ENCODE measurements at regions not wholly inside any gene's neighbourhood (a gene's known extent, or its start where the extent isn't known, plus 50 kb on each side); places are given as distances from the start of the nearest gene placed in this dataset.
"Not testable (repeated sequence)": the region's sequence is repeated elsewhere in the genome, so short reads cannot be mapped to it uniquely, and the experiment has no call there.

DNA sequence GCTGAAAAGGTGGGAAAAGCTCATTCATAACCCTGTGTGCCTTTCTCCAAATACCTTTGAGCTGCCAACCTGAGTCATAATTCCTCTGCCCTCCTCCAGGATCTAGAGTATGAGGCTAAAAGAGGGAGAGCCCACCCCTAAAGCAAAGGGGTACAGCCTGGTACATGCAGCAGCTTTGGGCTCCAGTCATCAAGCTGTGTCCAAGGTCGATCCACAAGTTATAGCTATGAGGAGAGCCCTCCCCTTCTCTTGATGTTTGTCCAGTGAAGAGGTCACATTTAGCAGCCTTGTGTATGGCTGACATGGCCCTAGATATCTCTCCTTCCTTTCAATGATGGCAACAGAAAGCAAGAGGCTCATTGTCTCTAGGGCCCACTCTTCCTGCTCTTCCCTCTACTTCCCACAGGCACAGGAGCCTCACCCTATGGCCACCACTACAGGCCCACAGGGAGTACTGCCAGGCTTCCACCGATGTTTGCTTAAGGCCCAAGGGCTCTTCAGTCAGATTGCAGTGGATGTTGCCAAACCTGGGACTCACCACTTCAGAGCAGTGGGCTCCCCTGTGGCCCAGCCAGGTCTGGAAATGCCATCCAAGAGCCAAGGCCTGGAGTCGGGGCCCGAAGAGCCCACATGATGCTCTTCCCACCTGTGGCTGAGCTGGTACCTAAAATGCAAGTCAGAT, 176.8 kb downstream of the CD83 start:
- DNase-seq (ENCODE audit: low spot score): no peak

GRCh38 chr6:14296698-14297097, 179.1 kb downstream of the CD83 start:
- not testable (repeated sequence) for DNase-seq (ENCODE audit: low spot score)

DNA sequence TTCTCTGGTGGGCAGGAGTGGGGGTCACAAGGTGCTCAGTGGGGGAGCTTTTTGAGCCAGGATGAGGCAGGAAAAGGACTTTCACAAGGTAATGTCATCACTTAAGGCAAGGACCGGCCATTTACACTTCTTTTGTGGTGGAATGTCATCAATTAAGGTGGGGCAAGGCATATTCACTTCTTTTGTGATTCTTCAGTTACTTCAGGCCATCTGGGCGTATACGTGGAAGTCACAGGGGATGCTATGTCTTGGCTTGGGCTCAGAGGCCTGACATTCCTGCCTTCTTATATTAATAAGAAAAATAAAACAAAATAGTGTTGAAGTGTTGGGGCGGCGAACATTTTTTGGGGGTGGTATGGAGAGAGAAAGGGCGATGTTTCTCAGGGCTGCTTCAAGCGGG, 179.5 kb downstream of the CD83 start:
- DNase-seq (ENCODE audit: low spot score): not testable (repeated sequence)

GRCh38 chr6:14300189-14300588, 182.6 kb downstream of the CD83 start:
- not testable (repeated sequence) for DNase-seq (ENCODE audit: low spot score)

DNA sequence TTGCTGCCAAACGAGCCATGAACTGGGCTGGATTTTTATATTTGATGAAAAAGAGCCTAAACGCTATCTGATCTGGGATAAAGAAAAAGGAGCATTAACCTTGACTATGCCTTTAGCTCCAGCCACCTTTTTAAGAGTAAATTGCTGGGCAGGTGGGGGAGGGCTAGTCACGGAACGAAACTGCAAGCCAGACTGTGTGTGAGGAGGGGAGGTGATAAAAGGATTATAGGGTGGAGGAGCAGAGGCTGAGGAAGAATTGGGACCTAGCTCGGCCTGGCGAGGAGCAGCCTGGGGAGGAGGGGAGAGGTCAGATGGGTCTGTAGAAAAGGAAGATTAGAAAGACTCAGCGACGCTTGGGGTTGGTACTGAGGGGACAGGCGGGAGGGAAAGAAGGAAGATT, 183.1 kb downstream of the CD83 start:
- not testable (repeated sequence) for DNase-seq (ENCODE audit: low spot score)

DNA sequence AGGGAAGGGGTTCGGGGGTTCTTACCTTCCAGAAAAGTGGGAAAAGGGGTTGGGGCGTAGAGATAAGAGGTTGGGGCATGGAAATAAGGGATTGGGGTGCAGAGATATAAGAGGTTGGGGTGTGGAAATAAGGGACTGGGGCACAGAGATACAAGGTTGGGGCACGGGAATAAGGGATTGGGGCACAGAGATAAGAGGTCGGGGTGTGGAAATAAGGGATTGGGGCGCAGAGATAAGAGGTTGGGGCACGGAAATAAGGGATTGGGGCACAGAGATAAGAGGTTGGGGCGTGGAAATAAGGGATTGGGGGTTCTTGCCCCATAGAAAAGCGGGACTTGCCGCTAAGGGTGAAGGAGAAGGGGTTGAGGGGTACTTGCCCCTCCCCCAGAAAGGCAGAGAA, 183.9 kb downstream of the CD83 start:
- not testable (repeated sequence) for DNase-seq (ENCODE audit: low spot score)

DNA sequence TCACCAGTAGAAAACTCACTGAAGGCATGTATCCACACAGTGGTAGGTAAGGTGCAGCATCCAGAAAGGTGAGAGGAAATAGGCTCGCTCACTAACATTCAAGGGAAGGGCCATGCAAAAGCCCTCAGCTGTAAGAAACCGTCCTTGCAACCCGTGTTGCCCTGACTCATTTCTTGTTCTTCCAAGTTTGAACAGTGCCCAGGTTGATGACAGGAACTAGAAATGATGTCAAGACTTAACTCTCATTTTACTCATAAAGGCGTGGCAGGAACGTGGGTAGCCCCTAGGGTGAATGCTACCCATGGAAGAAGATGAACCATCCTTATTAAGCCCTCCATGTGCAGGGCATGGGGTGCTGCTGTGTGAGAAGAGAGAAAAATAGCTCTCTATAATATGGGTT, 187.6 kb downstream of the CD83 start:
- no peak for DNase-seq (ENCODE audit: low spot score)

DNA sequence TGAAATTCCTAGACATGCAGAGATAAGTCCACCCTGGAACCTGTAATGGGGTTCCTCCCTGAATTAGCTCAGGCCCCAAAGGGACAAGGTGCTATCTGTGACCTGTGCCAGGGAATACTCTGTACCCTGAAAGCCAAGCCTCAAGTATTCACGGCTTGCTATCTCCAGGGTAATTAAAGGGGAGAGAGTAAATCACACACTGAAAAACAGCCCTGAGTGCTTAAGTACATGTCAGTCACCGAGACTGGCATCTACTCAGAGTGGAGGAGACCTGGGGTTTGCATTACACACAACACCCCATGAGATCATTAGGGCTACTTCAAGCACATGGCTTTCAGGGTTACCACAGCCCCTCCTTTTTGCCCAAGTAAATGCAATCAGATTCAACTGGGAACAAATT, 188.1 kb downstream of the CD83 start:
- DNase-seq (ENCODE audit: low spot score): no peak

DNA sequence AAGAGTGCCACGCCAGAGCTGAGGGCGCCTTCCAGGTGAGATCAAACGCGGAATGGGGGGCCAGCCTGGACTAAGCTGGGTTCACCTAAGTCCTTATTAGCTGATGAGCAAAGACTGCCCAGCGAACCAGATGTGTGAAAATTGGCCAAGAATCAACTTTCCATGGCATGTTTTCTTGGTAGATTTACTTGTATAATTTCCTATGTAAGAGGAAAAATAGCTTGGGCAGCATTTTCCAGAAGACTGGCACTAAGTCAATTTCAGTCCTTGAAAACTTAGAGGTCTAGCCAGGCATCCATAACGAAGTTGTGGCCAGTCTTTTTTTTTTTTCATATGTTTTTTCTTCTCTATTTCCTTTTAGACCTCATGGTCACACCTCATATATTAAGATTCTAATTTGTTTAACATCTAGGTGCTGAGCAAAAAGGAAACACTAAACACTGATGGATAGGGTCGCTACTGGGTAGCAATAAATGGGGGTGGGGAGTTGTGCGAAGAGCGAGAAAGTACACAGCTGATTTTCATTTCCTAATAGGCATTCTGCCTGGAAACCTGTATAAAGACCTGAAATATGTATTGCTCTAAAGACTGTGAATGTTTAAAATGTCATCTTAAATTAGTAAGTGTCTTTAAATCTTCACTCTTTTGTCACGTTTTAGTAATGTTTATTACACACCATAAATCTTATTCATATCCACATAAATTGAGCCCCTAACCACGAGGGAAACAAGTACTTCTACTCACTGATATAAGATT, 188.8 kb downstream of the CD83 start:
- no peak for DNase-seq (ENCODE audit: low spot score)

GRCh38 chr6:14309516-14309915, 191.9 kb downstream of the CD83 start:
- no peak for DNase-seq (ENCODE audit: low spot score)

GRCh38 chr6:14309951-14310445, 192.4 kb downstream of the CD83 start:
- no peak for DNase-seq (ENCODE audit: low spot score)

DNA sequence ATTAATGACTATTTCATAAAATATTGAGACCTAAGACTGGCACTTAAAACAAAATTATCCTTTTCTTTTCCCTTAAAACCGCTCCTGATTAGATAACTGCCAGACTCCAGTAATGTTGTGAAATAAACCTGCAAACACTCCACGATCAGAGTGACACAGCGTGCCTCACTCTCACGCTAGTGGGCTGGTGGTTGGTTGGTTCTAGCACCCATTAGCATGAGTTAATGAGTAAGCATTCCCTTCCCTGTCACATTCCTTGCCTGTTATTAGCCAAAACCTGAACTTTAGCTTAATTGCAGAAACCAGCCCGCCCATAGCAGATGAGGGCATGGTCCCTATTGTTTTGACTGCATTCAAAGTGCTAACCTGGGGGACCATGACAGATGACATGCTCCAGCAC, 193.4 kb downstream of the CD83 start:
- no peak for DNase-seq (ENCODE audit: low spot score)

DNA sequence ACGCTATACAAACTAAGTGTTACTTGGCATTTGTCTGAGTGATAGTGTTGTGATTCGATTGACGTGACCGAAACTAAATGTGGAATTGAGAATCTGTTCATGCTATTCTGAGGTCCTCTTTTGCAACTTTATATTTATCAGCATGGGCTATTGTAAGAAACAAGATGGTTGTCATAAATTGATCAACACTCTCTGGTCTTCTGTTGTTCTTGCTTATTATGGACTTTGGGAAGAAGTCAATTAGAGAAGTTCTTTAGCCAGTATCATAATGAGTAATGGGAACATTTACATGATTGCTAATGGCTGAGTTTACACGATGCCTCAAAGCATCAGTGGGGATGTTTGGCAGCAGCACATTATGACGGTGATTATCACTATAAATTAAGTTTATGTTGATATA, 195.0 kb downstream of the CD83 start:
- DNase-seq (ENCODE audit: low spot score): no peak

DNA sequence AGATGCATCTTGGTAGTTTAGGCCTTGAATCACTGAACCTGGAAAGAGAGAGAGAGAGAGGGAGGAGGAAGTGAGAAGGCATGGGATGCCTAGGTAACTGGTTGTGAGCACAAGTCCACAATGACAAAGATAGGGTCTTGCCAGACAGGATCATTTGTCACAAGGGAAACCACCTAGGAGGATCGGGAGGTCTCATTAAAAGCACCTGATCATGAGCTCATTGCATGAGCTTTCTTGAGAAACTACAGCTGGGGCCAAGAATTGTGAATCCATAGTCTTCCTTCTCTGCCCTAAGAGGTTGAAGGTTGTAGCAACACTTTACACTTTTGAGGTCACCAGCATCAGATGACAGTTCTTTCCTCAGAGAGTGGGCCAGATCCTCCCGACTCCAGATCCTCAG, 195.7 kb downstream of the CD83 start:
- DNase-seq (ENCODE audit: low spot score): no peak

DNA sequence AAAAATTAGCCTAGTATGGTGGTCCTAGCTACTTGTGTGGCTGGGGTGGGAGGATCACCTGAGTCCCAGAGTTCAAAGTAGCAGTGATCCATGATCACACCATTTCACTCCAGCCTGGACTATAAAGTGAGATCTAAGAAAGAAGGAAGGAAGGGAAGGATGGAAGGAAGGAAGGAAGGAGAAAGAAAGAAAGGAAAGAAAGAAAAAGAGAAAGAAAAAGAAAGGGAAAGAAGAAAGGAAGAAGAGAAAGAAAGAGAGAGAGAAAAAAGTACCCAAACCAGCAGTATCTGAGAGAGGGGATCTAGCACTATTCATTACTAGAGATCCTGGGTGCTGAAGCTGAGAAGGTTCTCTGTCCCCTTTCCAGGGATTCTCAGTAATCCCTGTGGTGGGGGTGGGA, 197.8 kb downstream of the CD83 start:
- DNase-seq (ENCODE audit: low spot score): no peak

- peak; percentile 6 for DNase-seq (ENCODE audit: low spot score)
Observed at GRCh38 chr6:14316651-14317386, 199.2 kb downstream of the CD83 start.

DNA sequence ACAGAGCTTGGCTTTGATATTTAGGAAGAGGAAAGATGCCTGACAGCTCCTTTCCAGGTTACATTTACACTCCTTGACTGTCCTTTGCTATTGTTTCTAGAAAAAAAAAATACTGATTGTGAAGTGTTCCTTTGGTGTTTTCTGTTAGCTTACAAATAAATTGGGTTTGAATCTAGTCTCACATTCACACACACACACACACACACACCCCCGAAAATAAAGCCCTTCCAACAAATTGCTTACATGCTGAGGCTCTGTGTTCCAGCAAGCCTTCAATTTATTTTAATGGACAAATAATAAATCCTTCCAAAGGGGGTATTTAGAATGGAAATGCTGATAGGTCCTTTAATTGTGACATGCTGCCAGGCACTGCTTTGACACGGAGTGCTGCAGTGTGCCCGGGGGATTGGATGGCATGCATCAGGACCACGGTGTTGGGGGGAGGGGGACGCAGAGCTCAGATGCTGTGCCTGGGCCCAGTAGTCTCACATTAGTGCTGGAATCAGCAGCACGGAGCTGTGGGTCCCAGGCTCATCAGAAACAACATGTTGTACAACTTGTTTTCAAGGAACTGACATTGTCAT, 199.9 kb downstream of the CD83 start:
- DNase-seq (ENCODE audit: low spot score): no peak

DNA sequence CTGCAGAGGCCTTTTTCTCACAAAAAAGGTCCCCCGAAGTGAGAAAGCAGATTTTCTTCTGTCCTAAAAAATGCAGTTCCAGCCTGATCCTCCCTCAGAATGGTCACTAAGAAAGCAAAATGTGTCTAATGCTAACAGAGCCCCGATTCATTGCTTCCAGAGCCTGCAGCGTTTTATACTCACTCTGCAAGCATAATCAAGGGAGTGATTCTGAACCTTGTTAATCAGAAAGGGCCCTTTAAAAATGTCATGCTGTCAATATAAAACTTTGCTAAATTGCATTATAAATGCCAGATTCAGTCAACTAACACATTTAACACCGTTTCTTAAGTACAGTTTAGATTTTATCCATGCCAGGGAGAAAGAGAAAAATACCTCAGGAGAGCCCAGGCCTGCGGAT, 202.8 kb downstream of the CD83 start:
- DNase-seq (ENCODE audit: low spot score): no peak

GRCh38 chr6:14321992-14322772, 204.6 kb downstream of the CD83 start:
- no peak for DNase-seq (ENCODE audit: low spot score)

DNA sequence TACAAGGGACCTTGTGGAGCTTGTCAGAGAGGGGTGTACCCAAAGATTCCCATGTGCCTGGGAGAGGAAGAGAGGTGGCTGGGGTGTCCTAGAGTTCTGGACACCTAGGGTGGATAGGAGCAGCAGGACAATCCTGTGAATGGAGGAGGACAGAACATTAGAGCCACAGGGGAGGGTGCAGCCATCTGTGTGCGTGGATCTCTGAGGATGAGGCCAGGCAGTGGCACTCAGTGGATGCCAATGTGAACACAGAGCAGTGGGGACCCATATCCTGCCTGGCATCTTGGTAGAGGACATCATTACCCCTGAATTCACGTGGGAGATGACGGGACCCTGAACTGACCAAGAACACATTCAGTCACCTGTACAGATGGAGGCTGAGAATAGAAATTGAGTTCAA, 205.3 kb downstream of the CD83 start:
- no peak for DNase-seq (ENCODE audit: low spot score)

DNA sequence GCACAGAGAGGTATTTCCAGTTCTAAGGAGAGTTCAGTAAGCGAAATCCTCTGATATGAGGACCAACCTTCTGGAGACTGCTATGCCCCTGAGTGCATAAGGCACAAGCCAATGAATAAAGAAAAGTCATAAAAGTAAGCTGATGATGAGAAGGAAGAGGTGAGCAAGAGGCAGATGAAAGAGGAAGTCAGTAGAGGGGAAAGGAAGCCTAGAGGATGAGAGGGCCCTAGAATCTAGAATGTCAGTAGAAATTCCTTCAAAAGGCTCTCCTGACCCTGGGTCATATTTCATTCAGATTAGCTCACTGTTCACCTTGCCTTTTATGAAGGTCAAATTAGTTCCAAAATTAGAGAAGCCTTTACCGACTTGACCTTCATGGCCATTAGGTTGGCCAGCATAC, 209.2 kb downstream of the CD83 start:
- no peak for DNase-seq (ENCODE audit: low spot score)

- no peak for DNase-seq (ENCODE audit: low spot score)
Observed at GRCh38 chr6:14328163-14328562, 210.6 kb downstream of the CD83 start.
